SU-DHL-6 (cell line): ENCODE measurements at regions not wholly inside any gene's neighbourhood (a gene's known extent, or its start where the extent isn't known, plus 50 kb on each side); places are given as distances from the start of the nearest gene placed in this dataset.

ENCODE experiments used
- EZH2phosphoT487 ChIP-seq: fragments of 200-600 bp; sonication (generic), shearing (Covaris generic); conservative IDR thresholded peaks from 2 replicates; pipeline ENCODE4 v1.6.1; 2018; ENCODE audit warnings: mild to moderate bottlenecking, antibody characterized with exemption, low read length, moderate library complexity, mixed read lengths
- TF ChIP-seq, protein P1 (sequence below): fragments of 200-600 bp; sonication (generic); IDR thresholded peaks from one replicate; pipeline ENCODE4 v1.5.1; 2017; ENCODE audit warnings: antibody characterized with exemption, mild to moderate bottlenecking, low read length, moderate library complexity; ENCODE audit not compliant: insufficient read depth, poor library complexity, severe bottlenecking

GRCh38 chr3:194001728-194002459 is 134.1 kb upstream of the HES1 start:
- TF ChIP-seq, protein P1, sequence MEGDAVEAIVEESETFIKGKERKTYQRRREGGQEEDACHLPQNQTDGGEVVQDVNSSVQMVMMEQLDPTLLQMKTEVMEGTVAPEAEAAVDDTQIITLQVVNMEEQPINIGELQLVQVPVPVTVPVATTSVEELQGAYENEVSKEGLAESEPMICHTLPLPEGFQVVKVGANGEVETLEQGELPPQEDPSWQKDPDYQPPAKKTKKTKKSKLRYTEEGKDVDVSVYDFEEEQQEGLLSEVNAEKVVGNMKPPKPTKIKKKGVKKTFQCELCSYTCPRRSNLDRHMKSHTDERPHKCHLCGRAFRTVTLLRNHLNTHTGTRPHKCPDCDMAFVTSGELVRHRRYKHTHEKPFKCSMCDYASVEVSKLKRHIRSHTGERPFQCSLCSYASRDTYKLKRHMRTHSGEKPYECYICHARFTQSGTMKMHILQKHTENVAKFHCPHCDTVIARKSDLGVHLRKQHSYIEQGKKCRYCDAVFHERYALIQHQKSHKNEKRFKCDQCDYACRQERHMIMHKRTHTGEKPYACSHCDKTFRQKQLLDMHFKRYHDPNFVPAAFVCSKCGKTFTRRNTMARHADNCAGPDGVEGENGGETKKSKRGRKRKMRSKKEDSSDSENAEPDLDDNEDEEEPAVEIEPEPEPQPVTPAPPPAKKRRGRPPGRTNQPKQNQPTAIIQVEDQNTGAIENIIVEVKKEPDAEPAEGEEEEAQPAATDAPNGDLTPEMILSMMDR, result no peak
- TF ChIP-seq EZH2phosphoT487, result no peak
